Cardiac muscle cell (in vitro differentiated cells and primary cell): ENCODE measurements at regions not wholly inside any gene's neighbourhood (a gene's known extent, or its start where the extent isn't known, plus 50 kb on each side); places are given as distances from the start of the nearest gene placed in this dataset.
A peak's percentile ranks its signal among the peaks of the same experiment; 100 is the strongest.

Experiments used
- DNase-seq, 2 donors: peaks; one replicate each; pipeline versions ENCODE4 v3.0.0 to v3.0.0-alpha.2; 2010 to 2017; ENCODE audit warnings: low read depth in 1 of 2, low spot score in 1 of 2
- H3K27ac ChIP-seq: fragments of 200-600 bp; sonication (generic); 2 replicates; pipeline ENCODE4 v1.5.1; 2016
- H3K27me3 ChIP-seq: fragments of 200-600 bp; sonication (generic); 2 replicates; pipeline ENCODE4 v1.6.0; 2016; ENCODE audit warnings: control low read depth
- H3K36me3 ChIP-seq: fragments of 200-600 bp; sonication (generic); 2 replicates; pipeline ENCODE4 v1.5.1; 2016; ENCODE audit warnings: control low read depth
- H3K4me1 ChIP-seq: fragments of 200-600 bp; sonication (generic); 2 replicates; pipeline ENCODE4 v1.8.1; 2017; ENCODE audit warnings: low read depth, mild to moderate bottlenecking, mixed run types
- H3K4me3 ChIP-seq: fragments of 200-600 bp; sonication (generic); 2 replicates; pipeline ENCODE4 v1.5.1; 2016; ENCODE audit warnings: mild to moderate bottlenecking
- H3K9me3 ChIP-seq: fragments of 200-600 bp; sonication (generic); 2 replicates; pipeline ENCODE4 v1.5.1; 2017; ENCODE audit warnings: low read depth, mild to moderate bottlenecking, control low read depth
- TF ChIP-seq, protein P1 (sequence below): IDR thresholded peaks from 2 replicates; pipeline ENCODE4 v1.5.1; 2012; ENCODE audit warnings: low read depth, mild to moderate bottlenecking, low read length

DNA sequence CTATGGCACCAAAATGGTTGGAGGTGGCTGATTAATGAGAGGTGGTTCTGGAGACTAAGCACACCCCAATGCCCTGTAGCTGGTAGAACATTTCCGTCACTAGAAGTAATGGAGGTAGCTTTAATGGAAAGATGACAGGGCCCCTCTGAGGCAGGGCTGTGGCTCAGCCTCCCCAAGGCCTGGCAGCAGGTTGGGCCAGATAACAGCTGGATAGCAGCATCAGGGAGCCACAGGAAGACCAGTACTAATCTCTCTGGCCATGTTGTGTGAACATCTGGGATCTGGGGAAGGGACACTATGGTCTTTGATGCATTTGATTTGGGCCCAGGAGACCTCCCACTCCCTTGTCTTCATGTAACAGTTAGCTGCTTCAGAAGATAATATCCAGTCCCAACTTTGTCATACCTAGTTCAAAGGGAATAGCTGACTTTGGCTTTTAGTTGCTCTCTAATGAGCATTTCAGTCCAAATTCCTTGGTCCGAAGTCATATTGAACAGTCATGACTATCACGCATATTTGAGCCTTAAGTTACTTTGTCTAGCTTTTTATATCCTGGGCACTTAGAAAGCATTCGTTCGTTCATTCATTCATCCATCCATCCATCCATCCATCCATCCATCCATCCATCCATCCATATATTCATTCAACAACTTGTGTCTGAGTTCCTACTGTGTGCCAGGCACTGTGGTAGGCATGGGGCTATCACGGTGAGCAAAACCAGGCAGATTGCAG is 53.0 kb upstream of the LMO2 start:
- DNase-seq = no peak
- no peak overlapping the region for H3K4me3 ChIP-seq
- no peaks in the 10 kb centered on the region for H3K9me3 ChIP-seq
- H3K4me1 ChIP-seq = peaks cover 14% of the 10 kb centered on the region
- no peaks in the 10 kb centered on the region for H3K27me3 ChIP-seq
- TF ChIP-seq, protein P1, sequence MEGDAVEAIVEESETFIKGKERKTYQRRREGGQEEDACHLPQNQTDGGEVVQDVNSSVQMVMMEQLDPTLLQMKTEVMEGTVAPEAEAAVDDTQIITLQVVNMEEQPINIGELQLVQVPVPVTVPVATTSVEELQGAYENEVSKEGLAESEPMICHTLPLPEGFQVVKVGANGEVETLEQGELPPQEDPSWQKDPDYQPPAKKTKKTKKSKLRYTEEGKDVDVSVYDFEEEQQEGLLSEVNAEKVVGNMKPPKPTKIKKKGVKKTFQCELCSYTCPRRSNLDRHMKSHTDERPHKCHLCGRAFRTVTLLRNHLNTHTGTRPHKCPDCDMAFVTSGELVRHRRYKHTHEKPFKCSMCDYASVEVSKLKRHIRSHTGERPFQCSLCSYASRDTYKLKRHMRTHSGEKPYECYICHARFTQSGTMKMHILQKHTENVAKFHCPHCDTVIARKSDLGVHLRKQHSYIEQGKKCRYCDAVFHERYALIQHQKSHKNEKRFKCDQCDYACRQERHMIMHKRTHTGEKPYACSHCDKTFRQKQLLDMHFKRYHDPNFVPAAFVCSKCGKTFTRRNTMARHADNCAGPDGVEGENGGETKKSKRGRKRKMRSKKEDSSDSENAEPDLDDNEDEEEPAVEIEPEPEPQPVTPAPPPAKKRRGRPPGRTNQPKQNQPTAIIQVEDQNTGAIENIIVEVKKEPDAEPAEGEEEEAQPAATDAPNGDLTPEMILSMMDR = no peak
- H3K27ac ChIP-seq = no peak overlapping the region
- no peaks in the 10 kb centered on the region for H3K36me3 ChIP-seq

DNA sequence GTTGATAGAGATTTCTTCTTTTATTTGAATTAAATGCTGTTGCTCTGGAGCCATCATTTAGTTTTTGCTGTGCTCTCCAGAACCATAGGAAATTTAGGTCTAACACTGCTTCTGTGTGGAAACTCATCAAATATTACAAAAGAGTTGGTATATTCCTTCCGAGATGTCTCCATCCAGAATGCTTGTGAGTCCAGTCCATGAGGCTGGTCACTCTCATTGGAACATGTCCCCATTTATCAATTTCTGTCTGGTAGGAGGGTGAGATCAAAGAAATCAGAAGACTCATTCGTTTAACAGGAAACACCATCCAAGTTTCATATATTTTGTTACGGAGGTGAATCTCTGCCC is 52.4 kb upstream of the LMO2 start:
- no peak for DNase-seq
- no peak overlapping the region for H3K27ac ChIP-seq
- H3K36me3 ChIP-seq = no peaks in the 10 kb centered on the region
- H3K4me3 ChIP-seq = no peak overlapping the region
- TF ChIP-seq, protein P1 = no peak
- no peaks in the 10 kb centered on the region for H3K27me3 ChIP-seq
- H3K4me1 ChIP-seq = peaks cover 14% of the 10 kb centered on the region
- H3K9me3 ChIP-seq = no peaks in the 10 kb centered on the region

- DNase-seq = peak in 1 of 2 donors; percentile 68
Observed at GRCh38 chr11:33942954-33943353, 51.1 kb upstream of the LMO2 start.

DNA sequence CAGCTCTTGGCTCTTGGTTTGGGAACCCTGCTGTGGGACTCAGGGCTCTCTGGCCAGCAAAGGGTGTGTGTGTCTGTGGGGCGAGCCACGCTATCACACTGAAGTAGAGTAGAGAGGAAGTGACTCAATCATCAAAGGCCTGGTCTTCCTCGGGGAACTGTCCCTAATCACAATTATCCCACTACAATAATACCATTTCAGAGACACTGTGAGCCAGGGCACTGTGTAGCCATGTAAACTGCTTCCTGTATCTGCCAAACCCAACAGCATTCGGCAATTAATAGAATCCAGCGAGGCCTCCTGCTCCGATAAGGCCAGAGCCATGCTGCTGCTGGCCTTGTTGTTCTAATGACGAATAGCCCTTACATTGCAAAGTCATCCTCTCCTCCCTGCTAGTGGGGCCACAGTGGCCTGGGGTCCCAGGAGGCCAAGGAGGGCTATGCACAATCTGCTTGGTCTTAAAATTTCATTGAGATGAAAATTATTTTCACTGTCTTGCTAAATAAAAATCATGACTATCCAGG is 49.8 kb upstream of the LMO2 start:
- TF ChIP-seq, protein P1 = no peak
- H3K4me3 ChIP-seq = no peak overlapping the region
- H3K36me3 ChIP-seq = no peaks in the 10 kb centered on the region
- peak overlapping the region; percentile 39 for H3K27ac ChIP-seq
- H3K4me1 ChIP-seq = peaks cover 24% of the 10 kb centered on the region
- no peaks in the 10 kb centered on the region for H3K9me3 ChIP-seq
- H3K27me3 ChIP-seq = no peaks in the 10 kb centered on the region
- peak in 1 of 2 donors; percentile 62 for DNase-seq

More at GRCh38 chr11:33942954-33943353, 51.1 kb upstream of the LMO2 start:
- Histone ChIP-seq H3K9me3 (no peaks in the 10 kb centered on the region), H3K4me1 (peaks cover 14% of the 10 kb centered on the region), H3K4me3 (no peak overlapping the region), H3K36me3 (no peaks in the 10 kb centered on the region), H3K27ac (no peak overlapping the region), H3K27me3 (no peaks in the 10 kb centered on the region)
- TF ChIP-seq, protein P1 = no peak
